RWPE2 (cell line): ENCODE measurements at regions not wholly inside any gene's neighbourhood (a gene's known extent, or its start where the extent isn't known, plus 50 kb on each side); places are given as distances from the start of the nearest gene placed in this dataset.

Experiments
- ATAC-seq: fragments of 200-7000 bp; cut with Tn5 transposase; 3 replicates; pipeline ENCODE4 v1.9.1; 2021; ENCODE audit warnings: low read depth
- DNase-seq: peaks from one replicate; pipeline ENCODE4 v3.0.0-alpha.2; 2020; ENCODE audit warnings: low spot score
- H3K27ac ChIP-seq: fragments of 450-650 bp; 2 replicates; pipeline ENCODE4 v1.5.1; 2017; ENCODE audit warnings: mild to moderate bottlenecking; ENCODE audit not compliant: poor library complexity, severe bottlenecking
- H3K27me3 ChIP-seq: fragments of 250-450 bp; sonication (Bioruptor Pico); 2 replicates; pipeline ENCODE4 v1.5.1; 2021; ENCODE audit warnings: mild to moderate bottlenecking, moderate library complexity; ENCODE audit not compliant: insufficient read depth, poor library complexity, severe bottlenecking
- H3K36me3 ChIP-seq: fragments of 250-450 bp; sonication (Bioruptor Pico); 2 replicates; pipeline ENCODE4 v1.5.1; 2020; ENCODE audit warnings: low read depth, mild to moderate bottlenecking, moderate library complexity
- H3K4me1 ChIP-seq: fragments of 250-450 bp; sonication (Bioruptor Pico); 2 replicates; pipeline ENCODE4 v1.5.1; 2021; ENCODE audit warnings: mild to moderate bottlenecking, moderate library complexity; ENCODE audit not compliant: insufficient read depth, poor library complexity, severe bottlenecking
- H3K4me3 ChIP-seq: fragments of 250-450 bp; sonication (Bioruptor Pico); 2 replicates; pipeline ENCODE4 v1.5.1; 2021; ENCODE audit warnings: mild to moderate bottlenecking, moderate library complexity; ENCODE audit not compliant: severe bottlenecking
- H3K9me3 ChIP-seq: fragments of 250-450 bp; sonication (Bioruptor Pico); 2 replicates; pipeline ENCODE4 v1.5.1; 2021; ENCODE audit warnings: mild to moderate bottlenecking, moderate library complexity; ENCODE audit not compliant: severe bottlenecking
- TF ChIP-seq, protein P1 (sequence below): fragments of 450-650 bp; IDR thresholded peaks from one replicate; pipeline ENCODE4 v1.5.1; 2017; ENCODE audit warnings: mild to moderate bottlenecking, moderate library complexity; ENCODE audit not compliant: poor library complexity, severe bottlenecking

DNA sequence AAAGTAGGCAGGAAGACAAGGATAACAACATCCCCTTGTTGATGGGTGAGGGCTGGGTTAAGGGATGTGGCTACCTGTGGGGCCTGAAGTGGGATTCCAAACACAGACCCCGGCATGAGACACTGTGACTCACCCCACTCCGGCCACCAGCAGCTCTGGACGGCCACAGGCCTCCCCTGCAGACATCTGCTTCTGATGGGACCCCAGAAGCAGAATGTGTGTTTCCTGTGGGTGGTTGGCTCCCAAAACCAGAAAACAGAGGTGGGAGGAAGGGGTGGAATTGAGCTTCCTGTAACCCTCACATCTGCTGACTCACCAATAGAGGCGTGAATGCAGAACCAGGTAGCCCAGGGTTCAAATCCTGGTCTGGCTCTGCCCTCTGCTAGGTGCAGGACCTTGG is 216.6 kb upstream of the PWP1 start:
- TF ChIP-seq, protein P1, sequence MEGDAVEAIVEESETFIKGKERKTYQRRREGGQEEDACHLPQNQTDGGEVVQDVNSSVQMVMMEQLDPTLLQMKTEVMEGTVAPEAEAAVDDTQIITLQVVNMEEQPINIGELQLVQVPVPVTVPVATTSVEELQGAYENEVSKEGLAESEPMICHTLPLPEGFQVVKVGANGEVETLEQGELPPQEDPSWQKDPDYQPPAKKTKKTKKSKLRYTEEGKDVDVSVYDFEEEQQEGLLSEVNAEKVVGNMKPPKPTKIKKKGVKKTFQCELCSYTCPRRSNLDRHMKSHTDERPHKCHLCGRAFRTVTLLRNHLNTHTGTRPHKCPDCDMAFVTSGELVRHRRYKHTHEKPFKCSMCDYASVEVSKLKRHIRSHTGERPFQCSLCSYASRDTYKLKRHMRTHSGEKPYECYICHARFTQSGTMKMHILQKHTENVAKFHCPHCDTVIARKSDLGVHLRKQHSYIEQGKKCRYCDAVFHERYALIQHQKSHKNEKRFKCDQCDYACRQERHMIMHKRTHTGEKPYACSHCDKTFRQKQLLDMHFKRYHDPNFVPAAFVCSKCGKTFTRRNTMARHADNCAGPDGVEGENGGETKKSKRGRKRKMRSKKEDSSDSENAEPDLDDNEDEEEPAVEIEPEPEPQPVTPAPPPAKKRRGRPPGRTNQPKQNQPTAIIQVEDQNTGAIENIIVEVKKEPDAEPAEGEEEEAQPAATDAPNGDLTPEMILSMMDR = no peak
- Histone ChIP-seq H3K27ac (no peak overlapping the region), H3K4me1 (no peaks in the 10 kb centered on the region), H3K36me3 (no peaks in the 10 kb centered on the region), H3K4me3 (no peak overlapping the region), H3K9me3 (no peaks in the 10 kb centered on the region), H3K27me3 (no peaks in the 10 kb centered on the region)
- no peak for DNase-seq
- no peak for ATAC-seq

DNA sequence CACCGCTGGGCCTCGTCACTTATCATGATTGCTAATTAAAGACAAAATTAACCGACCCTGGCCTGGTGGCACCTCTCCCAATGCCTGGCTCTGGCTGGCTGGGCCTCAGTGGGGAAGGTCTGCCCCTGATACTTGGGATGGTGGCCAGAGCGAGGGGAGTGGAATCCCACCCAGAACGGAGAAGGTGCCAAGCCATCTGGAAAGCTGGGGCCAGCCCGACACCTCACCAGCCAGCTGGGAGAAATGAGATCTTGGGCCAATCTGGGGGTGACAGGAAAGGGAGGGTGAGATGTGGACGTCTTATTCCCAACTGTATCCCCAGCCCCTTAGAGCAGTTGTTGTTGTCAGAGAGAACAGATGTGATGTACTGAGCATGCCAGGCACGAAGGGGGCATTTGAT is 215.0 kb upstream of the PWP1 start:
- ATAC-seq (no peak), DNase-seq (no peak)
- Histone ChIP-seq H3K27me3 (no peaks in the 10 kb centered on the region), H3K36me3 (no peaks in the 10 kb centered on the region), H3K4me3 (no peak overlapping the region), H3K4me1 (no peaks in the 10 kb centered on the region), H3K9me3 (no peaks in the 10 kb centered on the region), H3K27ac (no peak overlapping the region)
- TF ChIP-seq, protein P1 = no peak

GRCh38 chr12:107472308-107472707 is 213.3 kb upstream of the PWP1 start:
- H3K36me3 ChIP-seq = no peaks in the 10 kb centered on the region
- ATAC-seq = no peak
- no peak for DNase-seq
- no peak overlapping the region for H3K4me3 ChIP-seq
- no peak overlapping the region for H3K27ac ChIP-seq
- H3K27me3 ChIP-seq = no peaks in the 10 kb centered on the region
- H3K4me1 ChIP-seq = no peaks in the 10 kb centered on the region
- H3K9me3 ChIP-seq = no peaks in the 10 kb centered on the region
- TF ChIP-seq, protein P1 = no peak

- H3K27ac ChIP-seq = no peak overlapping the region
- H3K27me3 ChIP-seq = no peaks in the 10 kb centered on the region
- H3K36me3 ChIP-seq = no peaks in the 10 kb centered on the region
- no peak overlapping the region for H3K4me3 ChIP-seq
- TF ChIP-seq, protein P1 = no peak
- DNase-seq (no peak), ATAC-seq (no peak)
- peaks cover 9% of the 10 kb centered on the region for H3K4me1 ChIP-seq
- no peaks in the 10 kb centered on the region for H3K9me3 ChIP-seq
Measured at GRCh38 chr12:107474099-107474498, 211.5 kb upstream of the PWP1 start.

- TF ChIP-seq, protein P1 = no peak
- Histone ChIP-seq H3K27ac (no peak overlapping the region), H3K36me3 (no peaks in the 10 kb centered on the region), H3K4me3 (no peak overlapping the region), H3K9me3 (no peaks in the 10 kb centered on the region), H3K4me1 (peaks cover 9% of the 10 kb centered on the region), H3K27me3 (no peaks in the 10 kb centered on the region)
- DNase-seq (no peak), ATAC-seq (peak; percentile 38; the same call in 1 of the 3 replicates)
Measured at GRCh38 chr12:107474639-107475539, 210.7 kb upstream of the PWP1 start.
